ENCODE measurements at regions not wholly inside any gene's neighbourhood (a gene's known extent, or its start where the extent isn't known, plus 50 kb on each side); places are given as distances from the start of the nearest gene placed in this dataset.

GRCh38 chr5:56761151-56761885 is 54.0 kb upstream of the MAP3K1 start:
- Histone ChIP-seq H3K9ac (ENCODE audit: extremely low read depth, insufficient read length, low read length) (no peak overlapping the region), H3K4me2 (ENCODE audit: insufficient read depth, insufficient read length, low read length) (no peak overlapping the region), H4K91ac (ENCODE audit: insufficient read length, low read depth, low read length) (no peak overlapping the region)

More at GRCh38 chr5:56761151-56761885, 54.0 kb upstream of the MAP3K1 start:
- no peak for DNase-seq
- Histone ChIP-seq H3K4me1 (ENCODE audit: insufficient read depth, low read length) (no peaks in the 10 kb centered on the region; the same call in 1 of the 2 replicates), H3K18ac (ENCODE audit: insufficient read length, low read depth, low read length) (no peak overlapping the region), H3K14ac (ENCODE audit: insufficient read depth, low read length) (no peak overlapping the region), H2BK120ac (ENCODE audit: low read depth, low read length, poor library complexity, severe bottlenecking) (peak overlapping the region; percentile 2), H2BK15ac (ENCODE audit: low read depth, low read length) (no peak overlapping the region), H4K8ac (replicated peaks; ENCODE audit: insufficient read length, low read depth, low read length) (no peak overlapping the region), H2BK5ac (ENCODE audit: insufficient read length, low read length) (no peak overlapping the region), H3K9me3 (ENCODE audit: control insufficient read depth, low read depth, low read length) (no peaks in the 10 kb centered on the region), H2BK20ac (ENCODE audit: low read depth, low read length, poor library complexity, severe bottlenecking) (no peak overlapping the region), H3K27me3 (ENCODE audit: insufficient read depth, low read length) (no peaks in the 10 kb centered on the region), H2AFZ (ENCODE audit: low read length) (no peak overlapping the region), H3K23me2 (ENCODE audit: insufficient read length, low read depth, low read length, poor library complexity, severe bottlenecking) (no peaks in the 10 kb centered on the region), H3K27ac (ENCODE audit: insufficient read length, low read depth, low read length) (no peak overlapping the region), H4K5ac (ENCODE audit: insufficient read length, low read depth, low read length) (no peak overlapping the region), H2AK5ac (ENCODE audit: insufficient read length, low read length) (no peak overlapping the region), H3K56ac (ENCODE audit: insufficient read length, low read depth, low read length) (no peak overlapping the region), H3K4ac (ENCODE audit: low read depth, low read length) (no peak overlapping the region), H3T11ph (ENCODE audit: low read length) (no peak overlapping the region), H3K23ac (ENCODE audit: insufficient read length, low read depth, low read length) (no peak overlapping the region), H4K20me1 (ENCODE audit: control insufficient read depth, insufficient read depth, insufficient read length) (no peaks in the 10 kb centered on the region), H2BK12ac (ENCODE audit: insufficient read length, low read depth, low read length) (no peak overlapping the region), H3K79me1 (ENCODE audit: insufficient read depth, low read depth, low read length, poor library complexity, severe bottlenecking) (no peaks in the 10 kb centered on the region), H3K79me2 (ENCODE audit: insufficient read depth, low read length) (no peaks in the 10 kb centered on the region)
- no CpG with 5 or more reads among the region's 4 CpGs for WGBS (ENCODE audit: extremely low coverage, insufficient read length, low lambda C conversion rate)
- Mint-ChIP-seq H3K4me1 (peaks cover 6 to 12% of the 10 kb centered on the region in 2 experiments), H3K36me3 (ENCODE audit: insufficient read depth in 1 of 3, low read depth in 3 of 3) (no peaks in the 10 kb centered on the region), H3K9me3 (no peaks in the 10 kb centered on the region), H3K27me3 (ENCODE audit: low read depth) (peaks cover 3% of the 10 kb centered on the region), H3K27ac (no peak overlapping the region), H3K4me3 (no peak overlapping the region)
- TF ChIP-seq CTCF (conservative IDR thresholded peaks at IDR 0.05): no peak

Data from H9 (cell line).